Activated naive CD4-positive, alpha-beta T cell treated with anti-CD3 and anti-CD28 coated beads, Interleukin-2, amount 50 U/mL, for 72 hours (primary cell): ENCODE measurements at regions not wholly inside any gene's neighbourhood (a gene's known extent, or its start where the extent isn't known, plus 50 kb on each side); places are given as distances from the start of the nearest gene placed in this dataset.

Experiments
- ATAC-seq, 2 donors: fragments of 150-1000 bp; cut with Tn5 transposase; 2 replicates each; pipeline ENCODE4 v1.10.0; 2021; ENCODE audit warnings: mild to moderate bottlenecking in 2 of 2, moderate library complexity in 2 of 2
- DNase-seq, 2 donors: peaks; one replicate each; pipeline ENCODE4 v3.0.0; 2021 to 2022; ENCODE audit warnings: low spot score in 2 of 2
- H3K27ac Mint-ChIP-seq, 2 donors: one replicate each; pipeline ENCODE4 v1.8.0; 2022; ENCODE audit warnings: mild to moderate bottlenecking in 2 of 2, mixed read lengths in 2 of 2
- H3K36me3 Mint-ChIP-seq, 2 donors: one replicate each; pipeline ENCODE4 v1.8.0; 2022; ENCODE audit warnings: mixed read lengths in 2 of 2
- H3K9me3 Mint-ChIP-seq, 2 donors: one replicate each; pipeline ENCODE4 v1.8.0; 2022; ENCODE audit warnings: mixed read lengths in 2 of 2

DNA sequence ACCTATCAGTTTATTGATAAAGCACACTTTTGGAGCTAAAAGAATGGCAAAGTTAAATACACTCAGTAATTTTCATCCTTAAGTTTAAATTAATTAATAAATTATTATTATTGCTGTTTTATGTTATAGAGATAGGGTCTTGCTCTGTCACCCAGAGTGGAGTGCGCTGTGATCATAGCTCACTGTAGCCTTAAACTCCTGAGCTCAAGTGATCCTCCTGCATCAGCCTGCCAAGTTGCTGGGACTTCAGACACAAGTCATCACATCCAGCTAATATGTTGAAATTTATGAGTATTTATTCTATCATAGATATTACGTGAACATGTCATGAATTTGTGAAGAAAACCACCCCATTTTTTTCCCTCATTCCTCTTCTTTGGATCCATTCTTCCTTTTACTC lies 64.2 kb downstream of the GJA1 start:
- no peak overlapping the region for H3K27ac Mint-ChIP-seq
- ATAC-seq, result no peak
- no peaks in the 10 kb centered on the region for H3K9me3 Mint-ChIP-seq
- peaks cover 0 to 5% of the 10 kb centered on the region in 2 donors for H3K36me3 Mint-ChIP-seq
- DNase-seq, result no peak

DNA sequence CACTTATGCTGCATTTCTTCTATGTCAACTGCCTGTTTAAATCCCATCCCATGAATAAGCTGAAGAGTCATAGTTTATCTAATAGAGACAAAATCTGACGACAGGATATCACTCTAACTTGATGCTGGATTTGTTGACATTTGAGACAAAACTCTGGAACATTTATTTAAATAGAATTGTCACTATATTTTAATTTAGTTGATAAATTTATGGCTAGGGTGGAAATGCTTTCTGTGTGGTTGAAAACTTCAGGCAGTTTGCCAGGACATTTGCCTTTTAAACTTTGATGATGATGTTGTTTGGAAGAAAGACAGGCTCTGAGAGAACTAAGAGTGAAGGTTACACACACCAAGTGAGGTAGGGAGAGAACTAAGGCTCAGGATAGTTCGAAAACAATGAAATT lies 68.1 kb downstream of the GJA1 start:
- no peak for DNase-seq
- Mint-ChIP-seq H3K9me3 (no peaks in the 10 kb centered on the region), H3K36me3 (peaks cover 0 to 6% of the 10 kb centered on the region in 2 donors), H3K27ac (no peak overlapping the region)
- ATAC-seq, result no peak

DNA sequence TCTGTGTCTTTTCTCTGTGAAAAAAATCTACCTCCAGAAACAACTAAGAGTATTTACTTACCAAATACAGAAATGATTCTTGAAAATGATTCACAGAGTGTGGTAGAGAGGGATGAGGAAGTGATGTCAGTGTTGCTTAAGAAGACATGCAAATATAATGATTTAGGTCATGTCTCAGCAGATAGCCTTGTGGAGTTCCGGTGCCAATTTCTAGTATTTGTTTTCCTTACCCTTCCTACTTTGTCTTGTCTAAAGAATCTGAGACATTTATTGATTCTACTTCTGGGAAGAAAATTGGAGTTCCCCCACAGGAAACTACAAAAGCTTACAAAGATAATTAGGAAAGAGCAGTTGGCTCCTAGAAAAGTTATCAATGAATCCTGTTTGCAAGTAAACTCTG lies 68.8 kb downstream of the GJA1 start:
- H3K27ac Mint-ChIP-seq, result peak overlapping the region in 1 of 2 donors; percentile 27
- H3K9me3 Mint-ChIP-seq, result no peaks in the 10 kb centered on the region
- ATAC-seq, result peak; percentile 77 to 96
- DNase-seq, result no peak
- H3K36me3 Mint-ChIP-seq, result peaks cover 0 to 6% of the 10 kb centered on the region in 2 donors

DNA sequence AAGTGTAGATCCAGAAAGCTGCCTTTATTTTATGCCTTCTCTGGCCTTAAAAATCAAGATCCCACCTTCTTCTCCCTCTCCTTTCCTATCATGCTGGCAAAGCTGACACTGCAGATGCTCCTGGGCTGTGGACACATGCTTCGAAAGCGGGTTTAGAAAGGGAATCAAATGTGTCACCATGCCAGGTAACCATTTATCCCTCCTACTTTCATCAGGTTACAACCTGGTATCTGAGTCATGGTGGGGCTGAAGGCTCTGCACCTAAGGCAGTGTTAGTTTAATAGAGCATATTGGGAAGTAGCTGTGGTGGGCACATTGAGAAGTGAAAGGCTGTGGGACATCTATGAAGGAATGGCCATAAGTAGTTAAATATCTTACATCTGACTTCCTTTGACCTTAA lies 69.8 kb downstream of the GJA1 start:
- ATAC-seq (no peak), DNase-seq (no peak)
- H3K9me3 Mint-ChIP-seq, result no peaks in the 10 kb centered on the region
- no peak overlapping the region for H3K27ac Mint-ChIP-seq
- peaks cover 0 to 6% of the 10 kb centered on the region in 2 donors for H3K36me3 Mint-ChIP-seq

DNA sequence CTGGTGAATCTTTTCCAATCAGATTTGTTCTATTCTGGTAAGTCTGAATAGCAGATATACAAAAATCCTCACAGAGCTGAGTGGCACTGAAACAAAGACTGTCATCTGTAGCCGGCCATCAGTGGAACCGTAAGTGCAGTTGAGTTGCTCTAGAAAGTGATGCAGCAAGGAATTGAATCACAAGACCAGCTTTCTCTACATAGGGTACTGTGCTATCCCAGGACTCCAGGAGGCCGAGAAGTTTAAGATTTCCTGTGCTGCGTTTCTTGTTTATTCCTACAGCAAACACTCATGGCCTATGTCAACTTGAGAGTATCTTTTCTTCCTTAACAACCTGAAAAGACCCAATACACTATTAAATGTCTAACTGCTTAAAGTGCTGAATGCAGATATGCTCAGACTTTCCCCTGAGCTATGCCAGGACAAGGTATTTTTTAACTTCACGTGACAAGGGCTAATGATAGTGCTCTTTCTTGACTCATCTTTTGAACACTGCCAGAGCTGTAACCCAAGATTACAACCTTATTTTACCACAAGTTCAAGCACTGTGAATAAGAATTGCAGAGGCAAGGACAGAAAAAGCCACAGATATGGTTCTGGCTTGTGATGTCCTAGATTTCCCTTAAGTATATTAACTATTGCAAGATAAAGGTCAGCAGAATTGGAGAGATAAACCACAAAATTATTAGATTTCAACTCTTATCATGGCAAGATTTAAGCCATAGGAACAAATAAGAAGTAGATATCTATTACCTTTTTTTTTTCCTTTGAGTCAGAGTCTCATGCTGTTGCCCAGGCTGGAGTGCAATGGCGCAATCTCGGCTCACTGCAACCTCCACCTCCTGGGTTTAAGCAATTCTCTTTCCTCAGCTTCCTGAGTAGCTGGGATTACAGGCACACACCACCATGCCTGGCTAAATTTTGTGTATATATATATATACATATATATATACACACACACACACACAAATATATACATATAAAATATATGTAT lies 71.6 kb downstream of the GJA1 start:
- no peak for ATAC-seq
- peaks cover 0 to 6% of the 10 kb centered on the region in 2 donors for H3K36me3 Mint-ChIP-seq
- no peaks in the 10 kb centered on the region for H3K9me3 Mint-ChIP-seq
- no peak for DNase-seq
- no peak overlapping the region for H3K27ac Mint-ChIP-seq

GRCh38 chr6:121510568-121511177 lies 75.2 kb downstream of the GJA1 start:
- DNase-seq (no peak), ATAC-seq (no peak)
- H3K36me3 Mint-ChIP-seq, result no peaks in the 10 kb centered on the region
- peaks cover 0 to 6% of the 10 kb centered on the region in 2 donors for H3K9me3 Mint-ChIP-seq
- no peak overlapping the region for H3K27ac Mint-ChIP-seq

GRCh38 chr6:121515630-121516265 lies 80.3 kb downstream of the GJA1 start:
- peaks cover 0 to 6% of the 10 kb centered on the region in 2 donors for H3K9me3 Mint-ChIP-seq
- DNase-seq, result no peak
- no peak overlapping the region for H3K27ac Mint-ChIP-seq
- no peaks in the 10 kb centered on the region for H3K36me3 Mint-ChIP-seq
- ATAC-seq, result no peak

GRCh38 chr6:121516331-121516730 lies 80.9 kb downstream of the GJA1 start:
- H3K9me3 Mint-ChIP-seq, result peaks cover 0 to 6% of the 10 kb centered on the region in 2 donors
- DNase-seq (no peak), ATAC-seq (no peak)
- H3K36me3 Mint-ChIP-seq, result no peaks in the 10 kb centered on the region
- H3K27ac Mint-ChIP-seq, result no peak overlapping the region

DNA sequence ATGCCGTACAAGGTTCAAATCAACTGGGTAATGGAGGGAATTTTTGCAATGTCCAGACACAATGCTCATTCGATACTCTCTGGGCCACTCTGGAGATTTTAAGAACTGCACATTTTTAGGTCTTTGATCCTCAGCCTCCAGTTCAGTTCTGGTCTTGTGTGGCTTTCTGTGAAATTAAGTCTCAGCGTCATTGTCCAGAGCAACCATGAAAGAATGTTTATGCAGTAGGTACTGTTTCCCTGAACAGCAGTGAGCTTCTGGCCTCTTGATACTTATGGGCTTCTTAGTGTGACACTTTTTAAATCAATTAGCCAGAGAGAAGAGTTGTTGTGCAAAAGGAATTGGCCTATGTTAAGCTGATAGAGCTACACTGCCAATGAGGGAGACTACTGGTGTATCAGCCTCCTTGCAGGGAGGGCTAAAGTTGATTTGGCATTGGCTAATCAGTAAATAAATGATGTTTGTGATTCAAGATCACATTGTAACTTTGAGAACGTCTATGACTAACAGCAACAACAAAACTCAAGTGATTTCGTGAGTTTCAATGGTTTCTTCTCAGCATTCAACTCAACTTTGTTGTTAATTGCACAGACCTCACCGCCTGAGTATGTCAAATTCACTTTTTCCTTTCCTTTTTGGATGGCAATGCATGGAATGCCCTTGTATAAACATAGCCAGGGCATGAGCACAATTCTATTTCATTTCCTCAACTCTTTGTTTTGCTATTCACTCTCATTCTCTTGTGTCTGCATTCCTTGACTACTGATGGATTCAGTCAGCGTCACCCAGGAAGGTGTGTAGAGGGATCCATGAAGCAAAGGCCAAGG lies 85.1 kb downstream of the GJA1 start:
- Mint-ChIP-seq H3K36me3 (no peaks in the 10 kb centered on the region), H3K9me3 (no peaks in the 10 kb centered on the region), H3K27ac (no peak overlapping the region)
- DNase-seq (no peak), ATAC-seq (no peak)

DNA sequence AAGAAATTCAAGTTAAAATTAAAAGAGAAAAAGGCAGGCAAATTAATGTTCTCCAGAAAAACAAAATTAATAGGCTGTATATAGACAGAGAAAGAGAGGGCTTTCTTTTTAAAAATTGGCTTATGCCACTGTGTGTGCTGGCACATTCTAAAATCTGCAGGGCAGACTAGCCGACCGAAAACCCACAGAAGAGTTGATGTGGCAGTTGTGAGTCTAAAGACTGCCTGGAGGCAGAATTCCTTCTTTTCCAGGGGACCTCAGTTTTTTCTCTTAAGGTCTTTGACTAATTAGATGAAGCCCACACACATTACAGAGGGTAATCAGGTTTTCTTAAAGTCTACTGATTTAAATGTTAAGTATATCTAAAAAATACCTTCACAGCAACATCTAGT lies 85.7 kb downstream of the GJA1 start:
- no peaks in the 10 kb centered on the region for H3K36me3 Mint-ChIP-seq
- DNase-seq (no peak), ATAC-seq (no peak)
- no peak overlapping the region for H3K27ac Mint-ChIP-seq
- H3K9me3 Mint-ChIP-seq, result no peaks in the 10 kb centered on the region

DNA sequence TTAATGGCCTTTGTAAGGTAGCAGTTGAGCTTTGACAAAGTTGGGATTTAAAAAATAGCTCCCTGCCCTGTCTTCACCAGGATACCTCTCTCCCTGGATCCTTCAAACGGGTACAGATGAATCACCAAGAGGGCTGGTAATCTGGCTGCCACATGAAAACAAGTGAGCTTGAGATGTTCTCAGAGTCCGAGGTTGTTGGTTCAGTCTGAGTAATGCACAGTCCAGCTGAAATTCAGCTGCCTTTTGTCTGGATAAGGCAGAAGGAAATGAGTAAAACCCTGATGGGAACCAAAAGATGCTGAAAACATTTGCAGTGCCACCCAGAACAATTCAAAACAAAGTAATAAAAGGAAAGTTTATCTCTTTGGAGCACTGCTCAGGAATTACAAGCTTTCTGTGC lies 86.8 kb downstream of the GJA1 start:
- DNase-seq, result no peak
- no peak overlapping the region for H3K27ac Mint-ChIP-seq
- no peaks in the 10 kb centered on the region for H3K9me3 Mint-ChIP-seq
- no peak for ATAC-seq
- no peaks in the 10 kb centered on the region for H3K36me3 Mint-ChIP-seq

GRCh38 chr6:121522771-121523386 lies 87.4 kb downstream of the GJA1 start:
- H3K27ac Mint-ChIP-seq, result no peak overlapping the region
- no peaks in the 10 kb centered on the region for H3K36me3 Mint-ChIP-seq
- no peaks in the 10 kb centered on the region for H3K9me3 Mint-ChIP-seq
- DNase-seq, result no peak
- no peak for ATAC-seq

- H3K36me3 Mint-ChIP-seq, result no peaks in the 10 kb centered on the region
Observed at GRCh38 chr6:121523628-121524027, 88.2 kb downstream of the GJA1 start.

DNA sequence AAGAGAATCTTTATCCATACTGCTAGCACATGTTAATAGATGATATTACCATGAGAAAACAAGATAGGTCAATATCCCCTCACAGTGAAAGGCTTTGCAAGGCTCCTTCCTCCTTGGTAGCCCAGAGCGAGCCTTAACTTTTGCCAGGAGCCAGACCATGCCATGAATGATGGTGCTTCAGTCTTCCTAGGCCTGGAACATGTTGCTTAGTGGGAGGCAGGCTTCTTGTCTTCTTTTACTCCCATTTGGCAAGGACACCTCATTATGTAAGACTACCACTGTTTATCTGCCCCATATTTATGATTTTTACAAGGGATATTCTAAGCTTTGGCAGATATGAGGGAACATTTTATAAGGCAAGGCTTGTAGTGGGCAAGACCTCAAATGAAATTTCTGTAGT lies 90.8 kb downstream of the GJA1 start:
- ATAC-seq (no peak), DNase-seq (no peak)
- Mint-ChIP-seq H3K36me3 (no peaks in the 10 kb centered on the region), H3K27ac (no peak overlapping the region), H3K9me3 (no peaks in the 10 kb centered on the region)

More at GRCh38 chr6:121523628-121524027, 88.2 kb downstream of the GJA1 start:
- Mint-ChIP-seq H3K27ac (no peak overlapping the region), H3K9me3 (no peaks in the 10 kb centered on the region)
- DNase-seq (no peak), ATAC-seq (no peak)

DNA sequence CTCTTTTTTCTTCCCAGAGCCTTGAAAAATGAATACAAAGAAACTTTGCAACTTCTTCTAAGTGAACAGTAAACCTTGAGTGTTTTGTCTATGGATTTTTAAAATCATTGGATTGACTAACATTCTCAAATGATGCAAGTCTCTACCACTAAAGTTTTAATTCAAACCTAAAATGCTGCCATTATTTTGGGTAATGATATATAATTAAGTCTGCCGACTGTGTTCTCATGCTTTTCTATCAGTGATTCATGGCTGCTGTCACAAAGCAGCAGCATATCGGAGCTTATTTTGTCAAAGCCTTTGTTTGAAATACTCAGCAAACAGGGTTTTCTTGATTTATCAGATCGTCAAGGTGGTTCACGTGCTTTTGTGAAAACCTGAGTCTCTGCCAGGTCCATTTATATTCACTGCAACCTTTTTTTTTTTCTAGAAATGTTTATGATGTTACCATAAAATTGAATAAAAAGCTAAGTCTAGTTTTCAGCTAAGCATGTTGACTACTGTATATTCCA lies 96.3 kb downstream of the GJA1 start:
- Mint-ChIP-seq H3K36me3 (peaks cover 0 to 9% of the 10 kb centered on the region in 2 donors), H3K9me3 (no peaks in the 10 kb centered on the region), H3K27ac (no peak overlapping the region)
- DNase-seq (no peak), ATAC-seq (no peak)

- peaks cover 0 to 9% of the 10 kb centered on the region in 2 donors for H3K36me3 Mint-ChIP-seq
- DNase-seq (no peak), ATAC-seq (no peak)
- H3K27ac Mint-ChIP-seq, result no peak overlapping the region
- no peaks in the 10 kb centered on the region for H3K9me3 Mint-ChIP-seq
Observed at GRCh38 chr6:121533321-121533841, 97.9 kb downstream of the GJA1 start.
